K562 (cell line): ENCODE measurements at regions not wholly inside any gene's neighbourhood (a gene's known extent, or its start where the extent isn't known, plus 50 kb on each side); places are given as distances from the start of the nearest gene placed in this dataset.

Experiments used
- CHD1 ChIP-seq: fragments of 200-600 bp; sonication (generic); IDR thresholded peaks from one replicate; pipeline ENCODE4 v1.6.1; 2012; ENCODE audit warnings: mild to moderate bottlenecking, moderate library complexity, low read length, inconsistent platforms
- DACH1 ChIP-seq: fragments of 450-650 bp; IDR thresholded peaks from 2 replicates; pipeline ENCODE4 v1.6.1; 2018; ENCODE audit not compliant: partially characterized antibody
- HCFC1 ChIP-seq: IDR thresholded peaks from 2 replicates; pipeline ENCODE4 v1.6.1; 2012; ENCODE audit warnings: low read depth, low read length, improper control_type of control experiment
- KAT7 ChIP-seq: sonication (generic); formaldehyde crosslinking; IDR thresholded peaks from 2 replicates; pipeline ENCODE4 v1.8.0; 2022; ENCODE audit warnings: missing genetic modification reagents, mild to moderate bottlenecking, borderline replicate concordance
- SRSF1 ChIP-seq: fragments of 200-400 bp; formaldehyde crosslinking; IDR thresholded peaks from 2 replicates; pipeline ENCODE4 v1.6.1; 2017; ENCODE audit warnings: mild to moderate bottlenecking, low read depth, low read length, moderate library complexity
- TF ChIP-seq, protein P1 (sequence below): sonication (generic); formaldehyde crosslinking; IDR thresholded peaks from 2 replicates; pipeline ENCODE4 v1.8.1; 2023; ENCODE audit warnings: missing genetic modification reagents, mild to moderate bottlenecking, borderline replicate concordance
- TF ChIP-seq, protein P2 (sequence below): fragments of 450-650 bp; IDR thresholded peaks from 2 replicates; pipeline ENCODE4 v1.6.1; 2016; ENCODE audit warnings: mild to moderate bottlenecking

DNA sequence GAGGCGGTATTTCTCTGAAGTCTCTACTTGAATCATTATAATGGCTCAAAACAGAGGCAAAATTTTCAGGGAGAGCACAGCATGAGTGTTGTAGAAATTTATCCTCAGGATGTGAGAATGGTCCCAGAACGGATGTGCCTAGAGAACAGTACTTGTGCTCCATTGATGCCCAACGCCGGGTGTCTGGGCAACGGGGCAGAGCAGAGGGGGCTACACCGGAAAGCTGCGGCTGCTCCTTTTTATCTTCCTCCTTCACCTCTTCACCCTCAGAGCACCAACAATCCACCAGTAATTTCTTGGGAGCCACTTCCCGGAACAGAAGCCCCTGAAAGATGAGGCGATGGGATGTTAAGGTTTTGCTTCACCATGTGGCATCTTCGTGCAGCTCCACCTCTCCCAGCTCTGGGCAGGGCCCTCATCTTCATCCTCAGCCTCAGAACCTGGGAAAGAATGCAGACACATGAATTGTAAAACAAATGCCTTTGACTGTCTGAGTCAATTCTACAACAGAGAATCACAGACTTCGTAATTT is 71.5 kb downstream of the PTGR3 start (continued):
- TF ChIP-seq, protein P1, sequence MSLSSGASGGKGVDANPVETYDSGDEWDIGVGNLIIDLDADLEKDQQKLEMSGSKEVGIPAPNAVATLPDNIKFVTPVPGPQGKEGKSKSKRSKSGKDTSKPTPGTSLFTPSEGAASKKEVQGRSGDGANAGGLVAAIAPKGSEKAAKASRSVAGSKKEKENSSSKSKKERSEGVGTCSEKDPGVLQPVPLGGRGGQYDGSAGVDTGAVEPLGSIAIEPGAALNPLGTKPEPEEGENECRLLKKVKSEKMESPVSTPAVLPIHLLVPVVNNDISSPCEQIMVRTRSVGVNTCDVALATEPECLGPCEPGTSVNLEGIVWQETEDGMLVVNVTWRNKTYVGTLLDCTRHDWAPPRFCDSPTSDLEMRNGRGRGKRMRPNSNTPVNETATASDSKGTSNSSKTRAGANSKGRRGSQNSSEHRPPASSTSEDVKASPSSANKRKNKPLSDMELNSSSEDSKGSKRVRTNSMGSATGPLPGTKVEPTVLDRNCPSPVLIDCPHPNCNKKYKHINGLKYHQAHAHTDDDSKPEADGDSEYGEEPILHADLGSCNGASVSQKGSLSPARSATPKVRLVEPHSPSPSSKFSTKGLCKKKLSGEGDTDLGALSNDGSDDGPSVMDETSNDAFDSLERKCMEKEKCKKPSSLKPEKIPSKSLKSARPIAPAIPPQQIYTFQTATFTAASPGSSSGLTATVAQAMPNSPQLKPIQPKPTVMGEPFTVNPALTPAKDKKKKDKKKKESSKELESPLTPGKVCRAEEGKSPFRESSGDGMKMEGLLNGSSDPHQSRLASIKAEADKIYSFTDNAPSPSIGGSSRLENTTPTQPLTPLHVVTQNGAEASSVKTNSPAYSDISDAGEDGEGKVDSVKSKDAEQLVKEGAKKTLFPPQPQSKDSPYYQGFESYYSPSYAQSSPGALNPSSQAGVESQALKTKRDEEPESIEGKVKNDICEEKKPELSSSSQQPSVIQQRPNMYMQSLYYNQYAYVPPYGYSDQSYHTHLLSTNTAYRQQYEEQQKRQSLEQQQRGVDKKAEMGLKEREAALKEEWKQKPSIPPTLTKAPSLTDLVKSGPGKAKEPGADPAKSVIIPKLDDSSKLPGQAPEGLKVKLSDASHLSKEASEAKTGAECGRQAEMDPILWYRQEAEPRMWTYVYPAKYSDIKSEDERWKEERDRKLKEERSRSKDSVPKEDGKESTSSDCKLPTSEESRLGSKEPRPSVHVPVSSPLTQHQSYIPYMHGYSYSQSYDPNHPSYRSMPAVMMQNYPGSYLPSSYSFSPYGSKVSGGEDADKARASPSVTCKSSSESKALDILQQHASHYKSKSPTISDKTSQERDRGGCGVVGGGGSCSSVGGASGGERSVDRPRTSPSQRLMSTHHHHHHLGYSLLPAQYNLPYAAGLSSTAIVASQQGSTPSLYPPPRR (CRISPR knock-in tag), result no peak
- TF ChIP-seq DACH1 (no peak), HCFC1 (no peak), KAT7 (no peak), CHD1 (no peak), SRSF1 (no peak)
- TF ChIP-seq, protein P2, sequence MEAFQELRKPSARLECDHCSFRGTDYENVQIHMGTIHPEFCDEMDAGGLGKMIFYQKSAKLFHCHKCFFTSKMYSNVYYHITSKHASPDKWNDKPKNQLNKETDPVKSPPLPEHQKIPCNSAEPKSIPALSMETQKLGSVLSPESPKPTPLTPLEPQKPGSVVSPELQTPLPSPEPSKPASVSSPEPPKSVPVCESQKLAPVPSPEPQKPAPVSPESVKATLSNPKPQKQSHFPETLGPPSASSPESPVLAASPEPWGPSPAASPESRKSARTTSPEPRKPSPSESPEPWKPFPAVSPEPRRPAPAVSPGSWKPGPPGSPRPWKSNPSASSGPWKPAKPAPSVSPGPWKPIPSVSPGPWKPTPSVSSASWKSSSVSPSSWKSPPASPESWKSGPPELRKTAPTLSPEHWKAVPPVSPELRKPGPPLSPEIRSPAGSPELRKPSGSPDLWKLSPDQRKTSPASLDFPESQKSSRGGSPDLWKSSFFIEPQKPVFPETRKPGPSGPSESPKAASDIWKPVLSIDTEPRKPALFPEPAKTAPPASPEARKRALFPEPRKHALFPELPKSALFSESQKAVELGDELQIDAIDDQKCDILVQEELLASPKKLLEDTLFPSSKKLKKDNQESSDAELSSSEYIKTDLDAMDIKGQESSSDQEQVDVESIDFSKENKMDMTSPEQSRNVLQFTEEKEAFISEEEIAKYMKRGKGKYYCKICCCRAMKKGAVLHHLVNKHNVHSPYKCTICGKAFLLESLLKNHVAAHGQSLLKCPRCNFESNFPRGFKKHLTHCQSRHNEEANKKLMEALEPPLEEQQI, result no peak
- TF ChIP-seq, all 486 proteins: peak for 0
